ENCODE measurements at regions not wholly inside any gene's neighbourhood (a gene's known extent, or its start where the extent isn't known, plus 50 kb on each side); places are given as distances from the start of the nearest gene placed in this dataset.

DNA sequence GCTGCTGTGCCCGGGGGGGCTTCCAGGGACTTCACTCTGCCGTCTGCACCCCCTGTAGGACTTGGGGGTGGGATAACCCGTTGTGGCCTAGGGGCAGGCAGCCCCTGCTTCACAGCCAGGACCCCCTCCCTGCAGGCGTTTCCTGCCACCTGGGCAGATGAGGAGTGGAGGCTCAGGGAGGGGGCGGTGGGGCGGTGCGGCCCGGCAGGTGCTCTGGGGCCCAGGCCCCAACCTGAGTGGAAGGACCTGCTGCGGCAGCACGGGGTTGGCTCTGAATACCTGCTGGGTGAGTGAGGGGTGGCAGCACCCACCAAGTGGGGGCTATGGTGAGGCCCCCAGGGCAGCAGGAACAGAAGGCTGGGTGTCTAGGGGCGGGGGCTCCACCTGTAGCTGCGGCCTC lies 78.6 kb upstream of the TTC34 start:
- H2BK5ac ChIP-seq (ENCODE audit: low read depth, low read length, poor library complexity, severe bottlenecking), result no peak overlapping the region
- H3K18ac ChIP-seq (ENCODE audit: low read depth, low read length), result no peak overlapping the region
- H3K4me3 ChIP-seq (ENCODE audit: insufficient read depth, low read depth, low read length), result no peak overlapping the region
- H3K9me3 ChIP-seq (ENCODE audit: control insufficient read depth, insufficient read depth, low read length), result peaks cover 75% of the 10 kb centered on the region
- no peak overlapping the region for H2BK20ac ChIP-seq (ENCODE audit: low read depth, low read length)
- H3K27me3 ChIP-seq (ENCODE audit: control insufficient read depth, insufficient read depth, low read length), result no peaks in the 10 kb centered on the region
- H3K36me3 ChIP-seq (ENCODE audit: control insufficient read depth, insufficient read depth, low read length), result no peaks in the 10 kb centered on the region
- H3K4ac ChIP-seq (ENCODE audit: low read depth, low read length), result no peak overlapping the region
- H3K56ac ChIP-seq (ENCODE audit: extremely low read depth, insufficient read depth, low read length), result no peak overlapping the region
- H4K8ac ChIP-seq (ENCODE audit: low read depth in 2 of 2, low read length in 2 of 2), result no peak overlapping the region
- no peak overlapping the region for H2BK15ac ChIP-seq (ENCODE audit: low read depth, low read length)
- no peak overlapping the region for H2AK5ac ChIP-seq (ENCODE audit: low read depth, low read length)
- H3K4me2 ChIP-seq (ENCODE audit: low read depth, low read length), result no peak overlapping the region
- dilution Hi-C loops (cut with HindIII; ENCODE audit: low sequenced_read_pairs, unreplicated experiment) (no loop called here), intact Hi-C loops (cut with micrococcal nuclease) (no loop called here), in situ Hi-C loops (cut with MboI; ENCODE audit: low sequenced_read_pairs) (no loop called here)
- no peak for DNase-seq
- H4K91ac ChIP-seq (ENCODE audit: insufficient read depth, low read depth, low read length), result no peak overlapping the region
- no peak overlapping the region for H2BK120ac ChIP-seq (ENCODE audit: low read depth, low read length)
- no TSS peak for BruUV-seq (replicated peaks)
- no peak overlapping the region for H3K14ac ChIP-seq (replicated peaks; ENCODE audit: low read depth, low read length)
- no peak overlapping the region for H3K27ac ChIP-seq (ENCODE audit: insufficient read depth, low read length)
- H3K9me1 ChIP-seq (ENCODE audit: insufficient read depth, low read length), result no peaks in the 10 kb centered on the region
- CTCF ChIA-PET, result no interaction called here
- no peak overlapping the region for H3K9ac ChIP-seq (ENCODE audit: low read depth, low read length)
- H3K4me1 ChIP-seq (ENCODE audit: control insufficient read depth, insufficient read depth, low read length), result no peaks in the 10 kb centered on the region
- ATAC-seq (ENCODE audit: low read depth), result no peak
- POLR2A ChIA-PET (ENCODE audit: unreplicated experiment), result no interaction called here
- no peak overlapping the region for H2AFZ ChIP-seq (replicated peaks; ENCODE audit: low read length, poor library complexity)
- WGBS, 2 experiments (ENCODE audit: extremely low coverage in 2 of 2, insufficient read length in 1 of 2), result no CpG with 5 or more reads among the region's 12 CpGs
- H2AK9ac ChIP-seq (replicated peaks; ENCODE audit: low read depth, low read length, poor library complexity), result no peak overlapping the region
- no peaks in the 10 kb centered on the region for H3K79me1 ChIP-seq (ENCODE audit: low read depth in 1 of 2, low read length in 2 of 2)
- H4K5ac ChIP-seq (ENCODE audit: low read depth, low read length), result no peak overlapping the region
- TF ChIP-seq BHLHE40 (IDR thresholded peaks at IDR 0.05; ENCODE audit: low read depth, low read length), result no peak
- TF ChIP-seq SMC3 (IDR thresholded peaks at IDR 0.05; ENCODE audit: low read depth, low read length), result no peak
- TF ChIP-seq CTCF (conservative IDR thresholded peaks at IDR 0.05; ENCODE audit: low read depth, low read length), result no peak
- no peak for TF ChIP-seq RCOR1 (IDR thresholded peaks at IDR 0.05; ENCODE audit: insufficient replicate concordance, low read length)
- no peak for TF ChIP-seq POLR2A (IDR thresholded peaks at IDR 0.05; ENCODE audit: low read depth, low read length)
- TF ChIP-seq ELK1 (IDR thresholded peaks at IDR 0.05; ENCODE audit: borderline replicate concordance, low read depth, low read length), result no peak
- no peak for TF ChIP-seq CEBPB (IDR thresholded peaks at IDR 0.05; ENCODE audit: low read depth, low read length)
- TF ChIP-seq MAZ (IDR thresholded peaks at IDR 0.05; ENCODE audit: borderline replicate concordance, low read depth, low read length), result no peak
- TF ChIP-seq, protein P1, sequence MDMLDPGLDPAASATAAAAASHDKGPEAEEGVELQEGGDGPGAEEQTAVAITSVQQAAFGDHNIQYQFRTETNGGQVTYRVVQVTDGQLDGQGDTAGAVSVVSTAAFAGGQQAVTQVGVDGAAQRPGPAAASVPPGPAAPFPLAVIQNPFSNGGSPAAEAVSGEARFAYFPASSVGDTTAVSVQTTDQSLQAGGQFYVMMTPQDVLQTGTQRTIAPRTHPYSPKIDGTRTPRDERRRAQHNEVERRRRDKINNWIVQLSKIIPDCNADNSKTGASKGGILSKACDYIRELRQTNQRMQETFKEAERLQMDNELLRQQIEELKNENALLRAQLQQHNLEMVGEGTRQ (IDR thresholded peaks at IDR 0.05; ENCODE audit: low read depth, low read length), result no peak
- no peak for TF ChIP-seq CHD1 (IDR thresholded peaks at IDR 0.05; ENCODE audit: low read depth, low read length)
- TF ChIP-seq RAD21 (IDR thresholded peaks at IDR 0.05; ENCODE audit: low read length), result no peak
- no peak for TF ChIP-seq MAFK (IDR thresholded peaks at IDR 0.05; ENCODE audit: low read depth, low read length)
- no peak for TF ChIP-seq RFX5 (IDR thresholded peaks at IDR 0.05; ENCODE audit: low read depth, low read length)
- TF ChIP-seq NFE2L2 (IDR thresholded peaks at IDR 0.05; ENCODE audit: low read depth, low read length), result no peak
- no peak for TF ChIP-seq FOS (IDR thresholded peaks at IDR 0.05; ENCODE audit: low read depth, low read length)
- no peak for TF ChIP-seq MXI1 (IDR thresholded peaks at IDR 0.05; ENCODE audit: borderline replicate concordance, low read depth, low read length)
- no peak overlapping the region for H3K23ac ChIP-seq (ENCODE audit: low read depth, low read length)
- H4K20me1 ChIP-seq (ENCODE audit: insufficient read depth, low read length), result no peaks in the 10 kb centered on the region

All from IMR-90 (cell line).